Mucosa of stomach (tissue), 1 donor: ENCODE measurements at regions not wholly inside any gene's neighbourhood (a gene's known extent, or its start where the extent isn't known, plus 50 kb on each side); places are given as distances from the start of the nearest gene placed in this dataset.
"Not testable (repeated sequence)": the region's sequence is repeated elsewhere in the genome, so short reads cannot be mapped to it uniquely, and the experiment has no call there.

Source experiments
- H3K27me3 ChIP-seq: one replicate; pipeline ENCODE4 v1.7.0; 2013; ENCODE audit warnings: mild to moderate bottlenecking, low read length; ENCODE audit not compliant: control insufficient read depth, insufficient read depth
- H3K36me3 ChIP-seq: one replicate; pipeline ENCODE4 v1.7.0; 2013; ENCODE audit warnings: low read length; ENCODE audit not compliant: control insufficient read depth, insufficient read depth
- H3K4me1 ChIP-seq: one replicate; pipeline ENCODE4 v1.7.0; 2013; ENCODE audit warnings: mild to moderate bottlenecking, low read length; ENCODE audit not compliant: control insufficient read depth, insufficient read depth
- H3K4me3 ChIP-seq: one replicate; pipeline ENCODE4 v1.7.0; 2013; ENCODE audit warnings: low read length
- H3K9ac ChIP-seq: one replicate; pipeline ENCODE4 v1.7.0; 2013; ENCODE audit warnings: mild to moderate bottlenecking, low read length, moderate library complexity
- H3K9me3 ChIP-seq: one replicate; pipeline ENCODE4 v1.7.0; 2013; ENCODE audit warnings: mild to moderate bottlenecking, low read length, moderate library complexity; ENCODE audit not compliant: control insufficient read depth
- donor health status: Pancreatic carcinoma.

DNA sequence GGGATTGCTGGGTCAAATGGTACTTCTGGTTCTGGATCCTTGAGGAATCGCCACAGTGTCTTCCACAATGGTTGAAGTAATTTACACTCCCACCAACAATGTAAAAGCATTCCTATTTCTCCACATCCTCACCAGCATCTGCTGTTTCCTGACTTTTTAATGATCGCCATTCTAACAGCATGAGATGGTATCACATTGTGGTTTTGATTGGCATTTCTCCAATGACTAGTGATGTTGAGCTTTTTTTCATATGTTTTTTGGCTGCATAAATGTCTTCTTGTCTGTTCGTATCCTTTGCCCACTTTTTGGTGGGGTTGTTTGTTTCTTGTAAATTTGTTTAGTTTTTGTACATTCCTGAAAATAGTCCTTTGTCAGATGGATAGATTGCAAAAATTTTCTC lies 2125.7 kb downstream of the PCDH9 start:
- H3K27me3 ChIP-seq, H3K36me3 ChIP-seq, H3K4me3 ChIP-seq, H3K9me3 ChIP-seq, H3K4me1 ChIP-seq, H3K9ac ChIP-seq: not testable (repeated sequence)

DNA sequence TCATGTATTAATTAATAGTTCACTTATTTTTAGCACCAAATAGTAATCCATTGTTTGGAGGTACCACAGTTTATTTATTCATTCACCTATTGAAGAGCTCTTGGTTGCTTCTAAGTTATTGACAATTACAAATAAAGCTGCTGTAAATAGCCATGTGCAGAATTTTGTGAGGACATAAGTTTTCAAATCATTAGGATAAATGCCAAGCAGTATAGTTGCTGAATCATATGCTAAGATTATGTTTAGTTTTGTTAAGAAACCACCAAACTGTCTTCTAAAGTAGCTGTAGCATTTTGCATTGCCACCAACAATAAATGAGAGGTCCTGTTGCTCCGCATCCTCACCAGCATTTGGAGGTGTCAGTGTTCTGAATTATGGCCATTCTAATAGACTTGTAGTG lies 2126.8 kb downstream of the PCDH9 start:
- no peaks in the 10 kb centered on the region for H3K36me3 ChIP-seq
- H3K9me3 ChIP-seq, result no peaks in the 10 kb centered on the region
- no peak overlapping the region for H3K4me3 ChIP-seq
- H3K27me3 ChIP-seq, result no peaks in the 10 kb centered on the region
- no peaks in the 10 kb centered on the region for H3K4me1 ChIP-seq
- no peak overlapping the region for H3K9ac ChIP-seq

GRCh38 chr13:65095161-65096082 lies 2134.7 kb downstream of the PCDH9 start:
- no peaks in the 10 kb centered on the region for H3K27me3 ChIP-seq
- no peaks in the 10 kb centered on the region for H3K4me1 ChIP-seq
- H3K36me3 ChIP-seq, result no peaks in the 10 kb centered on the region
- no peak overlapping the region for H3K4me3 ChIP-seq
- no peaks in the 10 kb centered on the region for H3K9me3 ChIP-seq
- no peak overlapping the region for H3K9ac ChIP-seq

DNA sequence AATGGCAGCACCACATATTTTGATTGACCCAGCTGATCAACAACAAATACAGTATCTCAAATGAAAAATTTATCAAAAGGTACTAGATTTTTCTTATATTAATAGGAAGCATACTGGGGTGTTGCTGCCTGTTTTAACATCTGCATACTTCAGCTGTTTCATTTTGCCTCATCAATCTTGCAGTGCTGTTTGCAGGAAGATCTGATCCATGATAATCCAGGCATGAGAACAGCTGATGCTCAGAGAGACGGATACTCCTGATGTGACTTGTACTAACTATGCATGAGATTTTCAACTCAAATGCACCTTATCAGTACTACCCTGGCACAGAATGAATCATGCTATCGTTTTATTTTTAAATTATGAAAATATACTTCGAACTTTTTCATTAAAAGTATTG lies 2136.8 kb downstream of the PCDH9 start:
- no peaks in the 10 kb centered on the region for H3K27me3 ChIP-seq
- H3K9ac ChIP-seq, result no peak overlapping the region
- H3K4me1 ChIP-seq, result no peaks in the 10 kb centered on the region
- H3K9me3 ChIP-seq, result no peaks in the 10 kb centered on the region
- H3K36me3 ChIP-seq, result no peaks in the 10 kb centered on the region
- H3K4me3 ChIP-seq, result no peak overlapping the region

- H3K4me3 ChIP-seq, result no peak overlapping the region
- no peaks in the 10 kb centered on the region for H3K27me3 ChIP-seq
- H3K9ac ChIP-seq, result no peak overlapping the region
Observed at GRCh38 chr13:65091031-65091430, 2139.1 kb downstream of the PCDH9 start.

DNA sequence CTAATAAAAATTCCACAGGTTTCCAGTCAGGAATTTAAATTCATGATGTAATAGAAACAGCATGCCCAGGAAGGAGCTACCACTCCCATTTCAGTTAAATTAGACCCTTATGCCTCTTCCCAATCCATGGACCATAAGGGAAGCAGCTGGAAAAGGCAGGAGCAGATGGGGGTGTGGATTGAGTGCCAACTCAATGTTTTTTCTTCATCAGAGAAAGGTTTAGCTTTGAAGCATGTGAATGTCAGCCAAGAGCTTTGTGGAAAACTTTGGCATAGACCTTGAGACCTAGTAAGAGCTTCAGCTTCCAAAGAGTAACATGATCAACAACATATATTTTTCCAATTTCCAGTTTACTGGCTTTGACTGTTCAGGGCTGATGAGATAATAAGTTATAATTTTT lies 2139.9 kb downstream of the PCDH9 start:
- no peaks in the 10 kb centered on the region for H3K27me3 ChIP-seq

More at GRCh38 chr13:65091031-65091430, 2139.1 kb downstream of the PCDH9 start:
- Histone ChIP-seq H3K4me1 (no peaks in the 10 kb centered on the region), H3K36me3 (no peaks in the 10 kb centered on the region), H3K9me3 (no peaks in the 10 kb centered on the region)

GRCh38 chr13:65088906-65089305 lies 2141.2 kb downstream of the PCDH9 start:
- no peaks in the 10 kb centered on the region for H3K4me1 ChIP-seq
- H3K36me3 ChIP-seq, result no peaks in the 10 kb centered on the region
- H3K9ac ChIP-seq, result no peak overlapping the region
- no peak overlapping the region for H3K4me3 ChIP-seq
- H3K27me3 ChIP-seq, result no peaks in the 10 kb centered on the region
- H3K9me3 ChIP-seq, result no peaks in the 10 kb centered on the region

More for the DNA sequence above, 2139.9 kb downstream of the PCDH9 start:
- no peaks in the 10 kb centered on the region for H3K9me3 ChIP-seq
- H3K4me3 ChIP-seq, result no peak overlapping the region
- H3K36me3 ChIP-seq, result no peaks in the 10 kb centered on the region
- H3K9ac ChIP-seq, result no peak overlapping the region
- H3K4me1 ChIP-seq, result no peaks in the 10 kb centered on the region

- H3K36me3 ChIP-seq, result no peaks in the 10 kb centered on the region
- H3K9me3 ChIP-seq, result no peaks in the 10 kb centered on the region
- H3K9ac ChIP-seq, result no peak overlapping the region
- no peaks in the 10 kb centered on the region for H3K4me1 ChIP-seq
- no peaks in the 10 kb centered on the region for H3K27me3 ChIP-seq
- no peak overlapping the region for H3K4me3 ChIP-seq
Observed at GRCh38 chr13:65085977-65086376, 2144.2 kb downstream of the PCDH9 start.

DNA sequence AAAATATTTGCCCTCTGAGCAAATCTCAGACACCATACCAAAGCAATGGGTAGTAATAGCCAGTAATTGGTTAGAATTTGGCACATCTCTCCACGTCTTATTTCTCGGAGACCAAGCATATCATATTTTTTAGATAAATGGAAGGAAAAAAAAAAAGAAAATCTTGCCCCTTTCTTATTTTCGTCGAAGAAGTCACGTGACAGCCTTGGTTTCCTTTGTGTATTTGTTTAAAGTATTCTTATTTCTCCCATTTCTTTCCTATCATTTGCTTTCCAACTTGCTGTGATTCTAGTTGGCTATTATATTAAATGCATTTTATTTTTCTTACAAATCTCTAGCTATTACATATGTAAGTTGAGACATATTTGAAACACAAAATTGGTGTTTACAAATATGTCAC lies 2155.9 kb downstream of the PCDH9 start:
- no peaks in the 10 kb centered on the region for H3K36me3 ChIP-seq
- H3K9me3 ChIP-seq, result no peaks in the 10 kb centered on the region
- H3K27me3 ChIP-seq, result no peaks in the 10 kb centered on the region
- H3K4me3 ChIP-seq, result no peak overlapping the region
- no peak overlapping the region for H3K9ac ChIP-seq
- no peaks in the 10 kb centered on the region for H3K4me1 ChIP-seq

DNA sequence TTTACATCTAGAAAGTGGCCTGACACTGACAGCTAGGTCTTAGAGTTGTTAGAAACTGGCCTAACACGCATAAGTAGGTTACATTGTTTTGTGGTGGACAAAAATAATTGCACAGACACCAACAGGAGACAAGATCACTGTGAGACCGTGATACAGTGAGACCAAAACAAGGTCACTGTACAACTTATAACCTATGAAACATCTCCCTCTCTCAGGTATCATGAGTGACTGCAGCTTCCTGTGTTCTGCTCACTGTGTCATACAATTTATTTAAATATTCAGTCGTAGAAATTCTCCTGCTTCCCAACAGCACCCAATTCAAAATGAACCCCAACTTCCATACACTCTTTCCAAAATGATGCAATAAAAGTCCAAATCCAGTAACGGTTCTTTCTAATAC lies 2165.2 kb downstream of the PCDH9 start:
- no peak overlapping the region for H3K4me3 ChIP-seq
- no peaks in the 10 kb centered on the region for H3K4me1 ChIP-seq
- no peaks in the 10 kb centered on the region for H3K36me3 ChIP-seq
- H3K9ac ChIP-seq, result no peak overlapping the region
- H3K9me3 ChIP-seq, result no peaks in the 10 kb centered on the region
- no peaks in the 10 kb centered on the region for H3K27me3 ChIP-seq

DNA sequence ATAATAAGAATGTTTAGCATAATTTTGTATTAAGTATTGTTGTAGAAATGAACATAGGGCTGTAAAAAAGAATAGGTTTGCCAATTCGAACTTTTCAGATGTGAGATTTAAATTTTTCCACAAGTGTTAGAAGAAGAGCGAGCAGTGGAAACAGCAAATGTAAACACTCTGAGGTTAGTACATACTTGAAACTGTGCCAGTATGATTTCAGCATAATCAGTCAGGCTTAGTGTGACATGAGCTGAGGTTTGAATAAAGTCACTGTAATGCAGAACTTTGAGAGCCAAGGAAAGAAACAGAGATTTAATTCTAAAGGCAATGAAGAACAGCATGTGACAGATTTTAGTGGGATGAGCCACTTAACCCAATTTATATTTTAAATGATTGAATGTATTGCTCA lies 2166.4 kb downstream of the PCDH9 start:
- no peak overlapping the region for H3K9ac ChIP-seq
- H3K4me3 ChIP-seq, result no peak overlapping the region
- no peaks in the 10 kb centered on the region for H3K9me3 ChIP-seq
- H3K27me3 ChIP-seq, result no peaks in the 10 kb centered on the region
- H3K36me3 ChIP-seq, result no peaks in the 10 kb centered on the region
- H3K4me1 ChIP-seq, result no peaks in the 10 kb centered on the region

DNA sequence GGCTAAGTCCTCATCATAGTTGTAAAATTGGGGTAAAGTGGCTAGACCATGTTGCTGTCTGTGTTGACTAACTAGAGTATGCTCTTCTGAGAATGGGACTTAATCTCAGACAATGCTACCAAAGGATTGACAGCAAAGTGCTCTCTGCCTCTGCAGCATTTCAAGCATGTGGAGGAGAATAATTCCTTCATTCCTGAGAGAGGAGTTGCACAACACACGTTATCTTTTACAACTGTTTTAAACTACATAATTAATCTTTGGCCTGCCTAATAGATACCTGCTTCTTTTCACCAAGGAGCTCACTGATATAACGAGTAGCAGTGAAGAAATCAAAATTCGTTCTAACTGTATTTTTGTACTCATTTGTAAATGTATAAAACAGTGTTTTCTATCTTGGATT lies 2172.2 kb downstream of the PCDH9 start:
- Histone ChIP-seq H3K27me3 (no peaks in the 10 kb centered on the region), H3K4me3 (no peak overlapping the region), H3K9me3 (no peaks in the 10 kb centered on the region), H3K9ac (no peak overlapping the region), H3K36me3 (no peaks in the 10 kb centered on the region), H3K4me1 (no peaks in the 10 kb centered on the region)
